ENCODE measurements at regions not wholly inside any gene's neighbourhood (a gene's known extent, or its start where the extent isn't known, plus 50 kb on each side); places are given as distances from the start of the nearest gene placed in this dataset.

- no peak for FAIRE-seq
Measured at GRCh38 chr21:28826569-28826968, 166.1 kb downstream of the LTN1 start.

GRCh38 chr21:28826021-28826420 is 166.7 kb downstream of the LTN1 start:
- FAIRE-seq = no peak

GRCh38 chr21:28823429-28823828 is 169.2 kb downstream of the LTN1 start:
- FAIRE-seq = no peak

- peak; percentile 99 for FAIRE-seq
Measured at GRCh38 chr21:28822486-28823335, 170.0 kb downstream of the LTN1 start.

GRCh38 chr21:28822123-28822399 is 170.6 kb downstream of the LTN1 start:
- no peak for FAIRE-seq

GRCh38 chr21:28821276-28822122 is 171.2 kb downstream of the LTN1 start:
- FAIRE-seq = peak; percentile 94

GRCh38 chr21:28818663-28819278 is 173.9 kb downstream of the LTN1 start:
- FAIRE-seq = peak; percentile 15

GRCh38 chr21:28817871-28818270 is 174.8 kb downstream of the LTN1 start:
- FAIRE-seq = no peak

GRCh38 chr21:28811860-28812259 is 180.8 kb downstream of the LTN1 start:
- FAIRE-seq = no peak

GRCh38 chr21:28810826-28811524 is 181.7 kb downstream of the LTN1 start:
- no peak for FAIRE-seq

- FAIRE-seq = peak; percentile 48
Measured at GRCh38 chr21:28805885-28806284, 186.8 kb downstream of the LTN1 start.

GRCh38 chr21:28804089-28804670 is 188.5 kb downstream of the LTN1 start:
- FAIRE-seq = peak; percentile 77

GRCh38 chr21:28801906-28802305 is 190.8 kb downstream of the LTN1 start:
- FAIRE-seq = no peak

- FAIRE-seq = no peak
Measured at GRCh38 chr21:28799926-28800325, 192.8 kb downstream of the LTN1 start.

- FAIRE-seq = no peak
Measured at GRCh38 chr21:28798798-28799197, 193.9 kb downstream of the LTN1 start.

- no peak for FAIRE-seq
Measured at GRCh38 chr21:28795251-28795650, 197.4 kb downstream of the LTN1 start.

- FAIRE-seq = no peak
Measured at GRCh38 chr21:28794371-28794851, 198.3 kb downstream of the LTN1 start.

GRCh38 chr21:28793043-28793442 is 199.6 kb downstream of the LTN1 start:
- FAIRE-seq = no peak

- no peak for FAIRE-seq
Measured at GRCh38 chr21:28791595-28792282, 200.9 kb downstream of the LTN1 start.

- no peak for FAIRE-seq
Measured at GRCh38 chr21:28790335-28790734, 202.3 kb downstream of the LTN1 start.

- FAIRE-seq = no peak
Measured at GRCh38 chr21:28789523-28789922, 203.2 kb downstream of the LTN1 start.

GRCh38 chr21:28788030-28788429 is 204.6 kb downstream of the LTN1 start:
- FAIRE-seq = peak; percentile 69

Data from endometrium (tissue), 2 donors.